Sigmoid colon (tissue), 6 donors: ENCODE measurements at regions not wholly inside any gene's neighbourhood (a gene's known extent, or its start where the extent isn't known, plus 50 kb on each side); places are given as distances from the start of the nearest gene placed in this dataset.
"Not testable (repeated sequence)": the region's sequence is repeated elsewhere in the genome, so short reads cannot be mapped to it uniquely, and the experiment has no call there.

Experiments
- DNase-seq: peaks from one replicate; pipeline ENCODE4 v3.0.0-alpha.2; 2019
- H3K27ac ChIP-seq, 4 donors: fragments of 200-600 bp; sonication (generic); one replicate each; pipeline ENCODE4 v1.5.1; 2016 to 2019; ENCODE audit warnings: mild to moderate bottlenecking in 1 of 4
- H3K27me3 ChIP-seq, 3 donors: fragments of 200-600 bp; sonication (generic); one replicate each; pipeline ENCODE4 v1.5.1; 2019; ENCODE audit warnings: mild to moderate bottlenecking in 1 of 3
- H3K36me3 ChIP-seq, 4 donors: fragments of 200-600 bp; sonication (generic); one replicate each; pipeline ENCODE4 v1.5.1; 2016 to 2019
- H3K4me1 ChIP-seq, 4 donors: fragments of 200-600 bp; sonication (generic); one replicate each; pipeline ENCODE4 v1.5.1; 2017 to 2019
- H3K4me3 ChIP-seq, 4 donors: fragments of 200-600 bp; sonication (generic); one replicate each; pipeline ENCODE4 v1.5.1; 2017 to 2019; ENCODE audit warnings: mild to moderate bottlenecking in 2 of 4, moderate library complexity in 1 of 4
- H3K9me3 ChIP-seq, 4 donors: fragments of 200-600 bp in 3 of 4; sonication (generic) in 3 of 4; one replicate each; pipeline versions ENCODE4 v1.5.1 to v1.6.1; 2013 to 2019
- CTCF ChIP-seq, 4 experiments: fragments of 450-650 bp in 3 of 4; fragments of 200-600 bp in 1 of 4; IDR thresholded peaks; one replicate each; pipeline ENCODE4 v1.5.1; 2016 to 2019; ENCODE audit warnings: antibody characterized with exemption in 4 of 4, mild to moderate bottlenecking in 3 of 4, moderate library complexity in 2 of 4
- EP300 ChIP-seq, 4 donors: sonication (generic); formaldehyde crosslinking; IDR thresholded peaks; one replicate each; pipeline ENCODE4 v1.6.1; 2017; ENCODE audit warnings: antibody characterized with exemption in 4 of 4
- POLR2A ChIP-seq, 2 donors: fragments of 450-650 bp; IDR thresholded peaks; one replicate each; pipeline ENCODE4 v1.6.1; 2016; ENCODE audit warnings: antibody characterized with exemption in 2 of 2, mild to moderate bottlenecking in 2 of 2, moderate library complexity in 2 of 2
- POLR2AphosphoS5 ChIP-seq, 4 donors: sonication (generic); formaldehyde crosslinking; IDR thresholded peaks; one replicate each; pipeline ENCODE4 v1.6.1; 2017; ENCODE audit warnings: antibody characterized with exemption in 4 of 4
- WGBS, 2 donors: extraction: QIAGEN DNeasy Blood & Tissue Kit; methylation state at CpG; one replicate each; pipeline ENCODE4 v1.1.7; 2013; 5-methylcytosine and 5-hydroxymethylcytosine counted together
- intact Hi-C: fragments of 100-400 bp; cut with DNase I; formaldehyde crosslinking; loops from one replicate; pipeline ENCODE4 v1.15.1; 2023
- donor health status: healthy with polysubstance abuse.
- donor health status: healthy.

- H3K27me3 ChIP-seq, result no peaks in the 10 kb centered on the region
- H3K9me3 ChIP-seq, result no peaks in the 10 kb centered on the region
- intact Hi-C loops, result no loop called here
- no peaks in the 10 kb centered on the region for H3K4me1 ChIP-seq
- no peak overlapping the region for H3K4me3 ChIP-seq
- DNase-seq, result no peak
- no peak overlapping the region for H3K27ac ChIP-seq
- TF ChIP-seq POLR2AphosphoS5 (IDR thresholded peaks at IDR 0.05) (no peak), POLR2A (IDR thresholded peaks at IDR 0.05) (no peak), CTCF (IDR thresholded peaks at IDR 0.05) (no peak), EP300 (IDR thresholded peaks at IDR 0.05) (no peak)
- no peaks in the 10 kb centered on the region for H3K36me3 ChIP-seq
- WGBS, 2 donors, result 94 to 96% methylated on average over 3 of the region's 3 CpGs
Observed at GRCh38 chr3:40752492-40752891, 227.7 kb downstream of the ZNF621 start.

GRCh38 chr3:40753291-40753770 lies 228.6 kb downstream of the ZNF621 start:
- TF ChIP-seq EP300 (IDR thresholded peaks at IDR 0.05) (no peak), POLR2A (IDR thresholded peaks at IDR 0.05) (no peak), POLR2AphosphoS5 (IDR thresholded peaks at IDR 0.05) (no peak), CTCF (IDR thresholded peaks at IDR 0.05) (no peak)
- Histone ChIP-seq H3K4me1 (no peaks in the 10 kb centered on the region), H3K9me3 (no peaks in the 10 kb centered on the region), H3K27ac (no peak overlapping the region), H3K27me3 (no peaks in the 10 kb centered on the region), H3K36me3 (no peaks in the 10 kb centered on the region), H3K4me3 (no peak overlapping the region)
- intact Hi-C loops, result no loop called here
- DNase-seq, result no peak

DNA sequence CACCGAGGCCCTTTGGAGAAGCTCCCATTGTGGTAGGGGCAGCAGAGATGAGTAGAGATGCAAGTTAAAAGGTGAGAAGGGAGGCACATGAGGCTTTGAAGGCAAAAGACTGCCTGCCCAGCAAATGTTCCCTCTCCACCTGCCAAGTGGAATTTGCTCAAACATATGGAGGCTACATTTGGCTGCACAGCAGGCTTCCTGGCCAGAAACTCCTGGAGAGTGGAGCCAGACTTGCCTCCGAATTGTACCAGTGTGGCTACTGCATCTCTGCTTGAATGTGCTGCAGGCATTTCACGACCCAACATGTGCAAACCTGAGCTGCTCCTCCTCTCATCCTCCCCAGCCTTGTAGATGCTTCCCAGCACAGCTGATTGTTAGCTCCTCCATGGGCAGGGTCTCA lies 229.2 kb downstream of the ZNF621 start:
- WGBS, 2 donors, result 85 to 90% methylated on average over 3 of the region's 3 CpGs
- Histone ChIP-seq H3K4me3 (no peak overlapping the region), H3K27me3 (no peaks in the 10 kb centered on the region), H3K27ac (no peak overlapping the region), H3K36me3 (no peaks in the 10 kb centered on the region), H3K9me3 (no peaks in the 10 kb centered on the region), H3K4me1 (no peaks in the 10 kb centered on the region)
- TF ChIP-seq CTCF (IDR thresholded peaks at IDR 0.05) (no peak), POLR2A (IDR thresholded peaks at IDR 0.05) (no peak), EP300 (IDR thresholded peaks at IDR 0.05) (no peak), POLR2AphosphoS5 (IDR thresholded peaks at IDR 0.05) (no peak)
- intact Hi-C loops, result no loop called here
- DNase-seq, result no peak

GRCh38 chr3:40754994-40755393 lies 230.2 kb downstream of the ZNF621 start:
- TF ChIP-seq POLR2AphosphoS5 (IDR thresholded peaks at IDR 0.05) (no peak), POLR2A (IDR thresholded peaks at IDR 0.05) (no peak), CTCF (IDR thresholded peaks at IDR 0.05) (no peak), EP300 (IDR thresholded peaks at IDR 0.05) (no peak)
- intact Hi-C loops, result no loop called here
- no peaks in the 10 kb centered on the region for H3K36me3 ChIP-seq
- H3K27ac ChIP-seq, result no peak overlapping the region
- 28 to 64% methylated on average over 2 of the region's 2 CpGs for WGBS, 2 donors
- no peaks in the 10 kb centered on the region for H3K4me1 ChIP-seq
- no peak overlapping the region for H3K4me3 ChIP-seq
- DNase-seq, result no peak
- H3K27me3 ChIP-seq, result no peaks in the 10 kb centered on the region
- no peaks in the 10 kb centered on the region for H3K9me3 ChIP-seq

DNA sequence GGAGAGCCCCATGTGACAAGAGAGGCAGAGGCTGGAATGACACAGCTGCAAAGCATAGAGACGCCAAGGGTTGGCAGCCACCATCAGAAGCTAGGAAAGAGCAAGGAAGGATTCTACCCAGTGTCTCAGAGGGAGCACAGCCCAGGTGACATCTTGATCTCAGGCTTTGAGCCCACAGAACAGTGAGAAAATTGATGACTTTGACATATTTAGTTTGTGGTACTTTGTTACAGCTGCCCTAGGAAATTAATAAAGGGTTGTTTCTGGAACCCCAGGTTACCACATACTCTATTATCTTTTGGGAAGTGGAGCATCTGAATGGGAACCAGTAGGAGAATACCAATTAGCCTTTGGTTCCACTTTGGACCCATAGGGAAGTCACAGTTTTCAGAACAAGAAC lies 231.7 kb downstream of the ZNF621 start:
- 94 to 96% methylated on average over 1 of the region's 1 CpG for WGBS, 2 donors
- TF ChIP-seq POLR2AphosphoS5 (IDR thresholded peaks at IDR 0.05) (no peak), POLR2A (IDR thresholded peaks at IDR 0.05) (no peak)
- Histone ChIP-seq H3K4me1 (no peaks in the 10 kb centered on the region), H3K27ac (no peak overlapping the region), H3K4me3 (no peak overlapping the region), H3K9me3 (no peaks in the 10 kb centered on the region), H3K36me3 (no peaks in the 10 kb centered on the region), H3K27me3 (no peaks in the 10 kb centered on the region)
- intact Hi-C loops, result no loop called here
- no peak for DNase-seq

- DNase-seq, H3K4me1 ChIP-seq, H3K27ac ChIP-seq, H3K9me3 ChIP-seq, H3K27me3 ChIP-seq, H3K4me3 ChIP-seq, intact Hi-C loops, H3K36me3 ChIP-seq: not testable (repeated sequence)
- WGBS, 2 donors, result 55 to 79% methylated on average over 1 of the region's 1 CpG
Observed at GRCh38 chr3:40762771-40763170, 238.0 kb downstream of the ZNF621 start.
